ENCODE measurements at regions not wholly inside any gene's neighbourhood (a gene's known extent, or its start where the extent isn't known, plus 50 kb on each side); places are given as distances from the start of the nearest gene placed in this dataset.

DNA sequence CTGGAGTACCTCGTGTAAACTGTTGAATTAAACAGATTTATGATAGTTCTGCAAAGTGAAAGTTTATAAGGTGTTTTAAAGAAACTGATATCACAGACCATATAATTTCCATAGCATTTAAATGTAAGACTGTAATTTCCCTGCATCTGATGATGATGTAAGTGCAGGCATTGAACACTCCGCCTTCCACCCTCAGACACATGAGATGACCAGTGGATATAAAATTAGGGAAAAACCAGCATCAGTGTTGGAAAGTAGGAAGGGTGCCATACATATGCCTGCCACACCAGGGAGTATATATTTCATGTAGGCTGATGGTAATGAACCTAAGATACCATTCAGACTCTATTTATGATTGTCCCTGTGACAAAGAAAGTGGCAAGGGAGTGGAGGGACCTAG lies 519.2 kb downstream of the ACTL7B start:
- TF ChIP-seq POLR2A (IDR thresholded peaks at IDR 0.05): no peak
- TF ChIP-seq, protein P1, sequence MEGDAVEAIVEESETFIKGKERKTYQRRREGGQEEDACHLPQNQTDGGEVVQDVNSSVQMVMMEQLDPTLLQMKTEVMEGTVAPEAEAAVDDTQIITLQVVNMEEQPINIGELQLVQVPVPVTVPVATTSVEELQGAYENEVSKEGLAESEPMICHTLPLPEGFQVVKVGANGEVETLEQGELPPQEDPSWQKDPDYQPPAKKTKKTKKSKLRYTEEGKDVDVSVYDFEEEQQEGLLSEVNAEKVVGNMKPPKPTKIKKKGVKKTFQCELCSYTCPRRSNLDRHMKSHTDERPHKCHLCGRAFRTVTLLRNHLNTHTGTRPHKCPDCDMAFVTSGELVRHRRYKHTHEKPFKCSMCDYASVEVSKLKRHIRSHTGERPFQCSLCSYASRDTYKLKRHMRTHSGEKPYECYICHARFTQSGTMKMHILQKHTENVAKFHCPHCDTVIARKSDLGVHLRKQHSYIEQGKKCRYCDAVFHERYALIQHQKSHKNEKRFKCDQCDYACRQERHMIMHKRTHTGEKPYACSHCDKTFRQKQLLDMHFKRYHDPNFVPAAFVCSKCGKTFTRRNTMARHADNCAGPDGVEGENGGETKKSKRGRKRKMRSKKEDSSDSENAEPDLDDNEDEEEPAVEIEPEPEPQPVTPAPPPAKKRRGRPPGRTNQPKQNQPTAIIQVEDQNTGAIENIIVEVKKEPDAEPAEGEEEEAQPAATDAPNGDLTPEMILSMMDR (IDR thresholded peaks at IDR 0.05): no peak
